ENCODE measurements at regions not wholly inside any gene's neighbourhood (a gene's known extent, or its start where the extent isn't known, plus 50 kb on each side); places are given as distances from the start of the nearest gene placed in this dataset.
"Not testable (repeated sequence)": the region's sequence is repeated elsewhere in the genome, so short reads cannot be mapped to it uniquely, and the experiment has no call there.

GRCh38 chr5:98364549-98364948 lies 408.9 kb upstream of the RGMB start:
- DNase-seq (ENCODE audit: low read depth), result no peak

GRCh38 chr5:98365126-98365525 lies 408.3 kb upstream of the RGMB start:
- no peak for DNase-seq (ENCODE audit: low read depth)

- DNase-seq (ENCODE audit: low read depth), result peak; percentile 54
Observed at GRCh38 chr5:98368141-98368540, 405.3 kb upstream of the RGMB start.

- peak; percentile 24 for DNase-seq (ENCODE audit: low read depth)
Observed at GRCh38 chr5:98372351-98372750, 401.1 kb upstream of the RGMB start.

- DNase-seq (ENCODE audit: low read depth), result no peak
Observed at GRCh38 chr5:98391921-98392625, 381.4 kb upstream of the RGMB start.

- not testable (repeated sequence) for DNase-seq (ENCODE audit: low read depth)
Observed at GRCh38 chr5:98393205-98393604, 380.3 kb upstream of the RGMB start.

GRCh38 chr5:98397081-98397480 lies 376.4 kb upstream of the RGMB start:
- peak; percentile 67 for DNase-seq (ENCODE audit: low read depth)

- no peak for DNase-seq (ENCODE audit: low read depth)
Observed at GRCh38 chr5:98398465-98398864, 375.0 kb upstream of the RGMB start.

GRCh38 chr5:98401656-98402055 lies 371.8 kb upstream of the RGMB start:
- no peak for DNase-seq (ENCODE audit: low read depth)

DNA sequence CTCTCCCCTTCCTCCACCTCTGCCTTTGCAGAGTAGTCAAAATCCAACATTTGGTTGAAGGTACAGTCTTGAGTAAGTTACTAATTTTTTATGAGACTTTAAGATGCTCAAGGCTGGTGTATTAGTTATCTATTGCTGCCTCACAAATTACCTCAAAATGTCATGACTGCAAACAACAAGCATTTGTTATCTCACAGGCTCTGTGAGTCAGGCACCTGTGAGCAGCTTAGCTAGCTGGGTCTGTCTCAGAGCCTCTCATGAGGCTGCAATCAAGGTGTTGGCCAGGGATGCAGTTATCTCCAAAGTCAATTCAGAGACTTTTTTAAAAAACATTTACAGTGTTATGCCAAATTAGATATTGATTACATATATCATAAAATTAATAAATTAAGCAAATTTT lies 371.3 kb upstream of the RGMB start:
- DNase-seq (ENCODE audit: low read depth), result no peak

GRCh38 chr5:98403131-98403530 lies 370.3 kb upstream of the RGMB start:
- no peak for DNase-seq (ENCODE audit: low read depth)

DNA sequence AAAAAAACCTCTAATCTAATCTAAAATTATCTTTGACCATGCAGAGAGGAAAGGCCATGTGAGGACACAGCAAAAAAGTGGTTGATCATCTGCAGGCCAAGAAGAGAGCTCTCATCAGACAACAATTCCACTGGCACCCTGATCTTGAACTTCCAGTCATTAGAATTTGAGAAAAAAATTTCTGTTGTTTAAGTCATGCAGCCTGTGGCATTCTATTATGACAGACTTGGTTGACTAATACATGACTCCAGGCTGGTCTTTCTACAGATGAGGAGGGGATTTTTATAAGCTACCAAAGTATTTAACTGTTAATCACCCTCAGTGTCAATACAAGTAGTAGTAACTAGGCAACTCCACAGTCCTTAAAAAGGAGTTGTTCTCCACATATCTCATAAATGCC lies 358.5 kb upstream of the RGMB start:
- DNase-seq (ENCODE audit: low read depth), result peak; percentile 98

DNA sequence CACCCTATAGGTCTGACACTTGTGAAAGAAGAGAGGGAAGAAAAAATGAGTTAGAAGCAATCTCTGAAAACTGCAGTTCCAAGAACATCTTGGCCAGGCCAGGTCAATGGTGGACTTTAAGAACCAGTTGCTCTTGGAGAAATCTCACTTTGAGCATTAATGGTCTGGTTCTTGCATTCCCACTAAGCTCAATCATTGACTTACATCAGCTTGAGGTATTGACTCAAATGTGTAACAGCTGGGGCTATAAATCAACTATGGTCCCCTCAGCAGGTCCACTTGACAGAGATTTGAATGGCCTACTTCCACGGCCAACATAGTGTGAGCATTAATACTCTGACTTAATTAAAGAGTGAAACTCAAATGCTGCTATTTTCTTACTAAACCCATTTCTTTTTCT lies 357.8 kb upstream of the RGMB start:
- DNase-seq (ENCODE audit: low read depth), result no peak

GRCh38 chr5:98416541-98416940 lies 356.9 kb upstream of the RGMB start:
- DNase-seq (ENCODE audit: low read depth), result peak; percentile 73

GRCh38 chr5:98419825-98420224 lies 353.6 kb upstream of the RGMB start:
- no peak for DNase-seq (ENCODE audit: low read depth)

GRCh38 chr5:98424681-98425450 lies 348.6 kb upstream of the RGMB start:
- no peak for DNase-seq (ENCODE audit: low read depth)

- no peak for DNase-seq (ENCODE audit: low read depth)
Observed at GRCh38 chr5:98425640-98426039, 347.8 kb upstream of the RGMB start.

- peak; percentile 97 for DNase-seq (ENCODE audit: low read depth)
Observed at GRCh38 chr5:98428806-98429205, 344.7 kb upstream of the RGMB start.

- no peak for DNase-seq (ENCODE audit: low read depth)
Observed at GRCh38 chr5:98432378-98432777, 341.1 kb upstream of the RGMB start.

- DNase-seq (ENCODE audit: low read depth), result no peak
Observed at GRCh38 chr5:98433022-98433421, 340.4 kb upstream of the RGMB start.

- peak; percentile 68 for DNase-seq (ENCODE audit: low read depth)
Observed at GRCh38 chr5:98433673-98434072, 339.8 kb upstream of the RGMB start.

DNA sequence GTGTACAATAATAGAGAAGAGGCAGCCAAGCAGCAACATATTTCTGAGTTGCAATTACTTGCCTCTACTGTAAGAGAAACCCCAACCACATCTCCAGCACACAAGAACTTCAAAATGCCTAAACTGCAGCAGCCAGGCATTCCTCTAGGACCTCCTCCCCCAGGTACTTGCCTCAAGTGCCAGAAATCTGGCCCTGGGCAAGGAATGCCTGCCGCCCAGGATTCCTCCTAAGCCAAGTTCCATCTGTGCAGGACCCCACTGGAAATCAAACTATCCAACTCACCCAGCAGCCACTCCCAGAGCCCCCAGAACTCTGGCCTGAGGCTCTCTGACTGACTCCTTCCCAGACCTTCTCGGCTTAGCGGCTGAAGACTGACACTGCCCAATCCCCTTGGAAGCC lies 336.8 kb upstream of the RGMB start:
- no peak for DNase-seq (ENCODE audit: low read depth)

DNA sequence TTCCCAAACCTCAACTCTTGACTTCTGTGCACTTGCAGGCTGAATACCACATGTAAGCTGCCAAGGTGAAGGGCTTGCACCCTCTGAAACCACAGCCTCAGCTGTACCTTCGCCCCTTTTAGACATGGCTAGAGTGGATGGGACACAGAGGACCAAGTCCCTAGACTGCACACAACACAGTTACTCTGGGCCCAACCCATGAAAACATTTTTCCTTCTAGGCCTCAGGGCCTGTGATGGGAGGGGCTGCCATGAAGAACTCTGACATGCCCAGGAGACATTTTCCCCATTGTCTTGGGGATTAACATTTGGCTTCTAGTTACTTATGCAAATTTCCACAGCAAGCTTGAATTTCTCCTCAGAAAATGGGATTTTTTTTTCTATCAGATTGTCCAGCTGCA lies 331.0 kb upstream of the RGMB start:
- no peak for DNase-seq (ENCODE audit: low read depth)

DNA sequence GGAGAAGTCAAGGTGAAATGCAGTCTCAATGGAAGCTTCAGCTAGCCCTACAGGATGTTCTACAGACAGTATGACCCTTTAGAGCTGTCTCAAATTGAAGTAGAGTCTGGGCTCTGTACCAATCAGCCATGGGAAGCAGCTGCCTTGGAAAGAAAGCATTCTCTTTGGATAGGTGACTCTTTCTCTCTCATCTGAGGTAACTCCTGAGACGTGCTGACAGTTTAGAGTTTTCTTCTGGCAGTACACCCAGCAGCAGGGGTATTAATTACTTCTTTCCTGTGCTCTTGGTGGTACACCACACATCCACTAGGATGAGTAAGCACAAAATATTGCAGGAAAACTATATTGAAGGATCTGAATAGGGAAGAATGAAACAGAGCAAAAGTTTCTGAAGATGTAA lies 329.6 kb upstream of the RGMB start:
- DNase-seq (ENCODE audit: low read depth), result no peak

All from iris pigment epithelial cell (primary cell).